Keratinocyte (primary cell): ENCODE measurements at regions not wholly inside any gene's neighbourhood (a gene's known extent, or its start where the extent isn't known, plus 50 kb on each side); places are given as distances from the start of the nearest gene placed in this dataset.

Experiments used
- DNase-seq: peaks from one replicate; pipeline ENCODE4 v3.0.0-alpha.2; 2011; ENCODE audit warnings: low read depth, missing footprints, low spot score
- FAIRE-seq: peaks from 2 replicates; lab custom pipeline; 2011; peaks lifted over from hg19 to GRCh38; lab: Jason Lieb, UNC
- H2AFZ ChIP-seq: 2 replicates; pipeline ENCODE4 v1.6.0; 2012; ENCODE audit warnings: low read length, control low read depth, inconsistent platforms; ENCODE audit not compliant: control insufficient read depth
- H3K27ac ChIP-seq: 2 replicates; pipeline ENCODE4 v1.5.1; 2011; ENCODE audit warnings: low read length; ENCODE audit not compliant: control insufficient read depth, insufficient read depth
- H3K27me3 ChIP-seq: 3 replicates; pipeline ENCODE4 v1.6.0; 2011; ENCODE audit warnings: low read length; ENCODE audit not compliant: control insufficient read depth, insufficient read depth; ENCODE audit errors: extremely low read depth
- H3K36me3 ChIP-seq, 2 experiments: 2 replicates in 1 of 2; 3 replicates in 1 of 2; pipeline ENCODE4 v1.5.1; 2011; ENCODE audit warnings: low read length in 2 of 2, mild to moderate bottlenecking in 1 of 2; ENCODE audit not compliant: control insufficient read depth in 2 of 2, insufficient read depth in 2 of 2; ENCODE audit errors: extremely low read depth in 1 of 2
- H3K4me1 ChIP-seq: 3 replicates; pipeline ENCODE4 v1.5.1; 2011; ENCODE audit warnings: low read length; ENCODE audit not compliant: control insufficient read depth, insufficient read depth; ENCODE audit errors: extremely low read depth
- H3K4me2 ChIP-seq: 3 replicates; pipeline ENCODE4 v1.6.0; 2011; ENCODE audit warnings: low read depth, low read length; ENCODE audit not compliant: control insufficient read depth, insufficient read depth; ENCODE audit errors: extremely low read depth
- H3K4me3 ChIP-seq, 3 experiments: fragments of 200-600 bp in 1 of 3; sonication (generic) in 1 of 3; 2 replicates in 2 of 3; 3 replicates in 1 of 3; pipeline ENCODE4 v1.5.1; 2011 to 2016; ENCODE audit warnings: low read length in 3 of 3, mild to moderate bottlenecking in 3 of 3, control low read depth in 2 of 3, inconsistent platforms in 1 of 3, low read depth in 1 of 3, mixed read lengths in 1 of 3, mixed run types in 1 of 3, moderate library complexity in 1 of 3; ENCODE audit not compliant: control insufficient read depth in 2 of 3, insufficient read depth in 2 of 3; ENCODE audit errors: extremely low read depth in 1 of 3
- H3K79me2 ChIP-seq: 2 replicates; pipeline ENCODE4 v1.6.0; 2012; ENCODE audit warnings: low read length; ENCODE audit not compliant: control insufficient read depth, insufficient read depth
- H3K9ac ChIP-seq: 3 replicates; pipeline ENCODE4 v1.6.0; 2011; ENCODE audit warnings: low read length; ENCODE audit not compliant: control insufficient read depth, insufficient read depth; ENCODE audit errors: extremely low read depth
- H3K9me1 ChIP-seq: 3 replicates; pipeline ENCODE4 v1.6.0; 2011; ENCODE audit warnings: low read length; ENCODE audit not compliant: control insufficient read depth, insufficient read depth; ENCODE audit errors: extremely low read depth
- H3K9me3 ChIP-seq: 2 replicates; pipeline ENCODE4 v1.5.1; 2012; ENCODE audit warnings: low read depth, low read length; ENCODE audit not compliant: control insufficient read depth
- H4K20me1 ChIP-seq: 3 replicates; pipeline ENCODE4 v1.6.0; 2011; ENCODE audit warnings: low read length; ENCODE audit not compliant: control insufficient read depth, insufficient read depth; ENCODE audit errors: extremely low read depth
- EZH2 ChIP-seq: IDR thresholded peaks from one replicate; pipeline ENCODE4 v1.6.1; 2012; ENCODE audit warnings: inconsistent platforms, mild to moderate bottlenecking, low read length, moderate library complexity
- dilution Hi-C: fragments of 300-500 bp; cut with MboI; formaldehyde crosslinking; loops from one replicate; pipeline ENCODE4 v1.7.0; 2020; ENCODE audit warnings: low sequenced_read_pairs; ENCODE audit not compliant: extremely low pct_ligation_motif_present
- TF ChIP-seq, protein P1 (sequence below), 3 experiments: IDR thresholded peaks in 1 of 3; conservative IDR thresholded peaks in 1 of 3; optimal IDR thresholded peaks in 1 of 3; 2 replicates in 2 of 3; 3 replicates in 1 of 3; pipeline versions ENCODE3 to v1.5.1; 2011; ENCODE audit warnings: low read length in 3 of 3, mild to moderate bottlenecking in 3 of 3, moderate library complexity in 2 of 3, control low read depth in 1 of 3, inconsistent platforms in 1 of 3; ENCODE audit not compliant: insufficient read depth in 2 of 3; ENCODE audit errors: extremely low read depth in 1 of 3

GRCh38 chr21:41059871-41060270 lies 108.1 kb upstream of the BACE2 start:
- Histone ChIP-seq H3K79me2 (no peaks in the 10 kb centered on the region), H3K4me1 (no peaks in the 10 kb centered on the region), H3K9ac (no peak overlapping the region), H2AFZ (no peak overlapping the region), H3K9me3 (no peaks in the 10 kb centered on the region), H3K27ac (no peak overlapping the region), H3K4me3 (no peak overlapping the region), H3K9me1 (no peaks in the 10 kb centered on the region), H3K27me3 (no peaks in the 10 kb centered on the region), H3K4me2 (no peak overlapping the region), H4K20me1 (no peaks in the 10 kb centered on the region), H3K36me3 (no peaks in the 10 kb centered on the region)
- dilution Hi-C loops: no loop called here
- DNase-seq (no peak), FAIRE-seq (no peak)
- TF ChIP-seq, protein P1, sequence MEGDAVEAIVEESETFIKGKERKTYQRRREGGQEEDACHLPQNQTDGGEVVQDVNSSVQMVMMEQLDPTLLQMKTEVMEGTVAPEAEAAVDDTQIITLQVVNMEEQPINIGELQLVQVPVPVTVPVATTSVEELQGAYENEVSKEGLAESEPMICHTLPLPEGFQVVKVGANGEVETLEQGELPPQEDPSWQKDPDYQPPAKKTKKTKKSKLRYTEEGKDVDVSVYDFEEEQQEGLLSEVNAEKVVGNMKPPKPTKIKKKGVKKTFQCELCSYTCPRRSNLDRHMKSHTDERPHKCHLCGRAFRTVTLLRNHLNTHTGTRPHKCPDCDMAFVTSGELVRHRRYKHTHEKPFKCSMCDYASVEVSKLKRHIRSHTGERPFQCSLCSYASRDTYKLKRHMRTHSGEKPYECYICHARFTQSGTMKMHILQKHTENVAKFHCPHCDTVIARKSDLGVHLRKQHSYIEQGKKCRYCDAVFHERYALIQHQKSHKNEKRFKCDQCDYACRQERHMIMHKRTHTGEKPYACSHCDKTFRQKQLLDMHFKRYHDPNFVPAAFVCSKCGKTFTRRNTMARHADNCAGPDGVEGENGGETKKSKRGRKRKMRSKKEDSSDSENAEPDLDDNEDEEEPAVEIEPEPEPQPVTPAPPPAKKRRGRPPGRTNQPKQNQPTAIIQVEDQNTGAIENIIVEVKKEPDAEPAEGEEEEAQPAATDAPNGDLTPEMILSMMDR (optimal IDR thresholded peaks at IDR 0.05 in 1 of 3, IDR thresholded peaks at IDR 0.05 in 1 of 3, conservative IDR thresholded peaks at IDR 0.05 in 1 of 3; ENCODE audit: extremely low read depth in 1 of 3, insufficient read depth in 2 of 3, low read length in 3 of 3): no peak
- TF ChIP-seq EZH2: no peak

GRCh38 chr21:41061701-41062100 lies 106.3 kb upstream of the BACE2 start:
- Histone ChIP-seq H3K79me2 (no peaks in the 10 kb centered on the region), H3K27me3 (no peaks in the 10 kb centered on the region), H3K4me1 (no peaks in the 10 kb centered on the region), H3K36me3 (no peaks in the 10 kb centered on the region), H3K9ac (no peak overlapping the region), H3K27ac (no peak overlapping the region), H3K9me3 (no peaks in the 10 kb centered on the region), H3K4me2 (no peak overlapping the region), H4K20me1 (no peaks in the 10 kb centered on the region), H3K9me1 (no peaks in the 10 kb centered on the region), H2AFZ (no peak overlapping the region), H3K4me3 (no peak overlapping the region)
- DNase-seq (no peak), FAIRE-seq (no peak)
- dilution Hi-C loops: no loop called here
- no peak for TF ChIP-seq EZH2
- TF ChIP-seq, protein P1 (optimal IDR thresholded peaks at IDR 0.05 in 1 of 3, IDR thresholded peaks at IDR 0.05 in 1 of 3, conservative IDR thresholded peaks at IDR 0.05 in 1 of 3; ENCODE audit: extremely low read depth in 1 of 3, insufficient read depth in 2 of 3, low read length in 3 of 3): no peak
